ENCODE measurements at regions not wholly inside any gene's neighbourhood (a gene's known extent, or its start where the extent isn't known, plus 50 kb on each side); places are given as distances from the start of the nearest gene placed in this dataset.

DNA sequence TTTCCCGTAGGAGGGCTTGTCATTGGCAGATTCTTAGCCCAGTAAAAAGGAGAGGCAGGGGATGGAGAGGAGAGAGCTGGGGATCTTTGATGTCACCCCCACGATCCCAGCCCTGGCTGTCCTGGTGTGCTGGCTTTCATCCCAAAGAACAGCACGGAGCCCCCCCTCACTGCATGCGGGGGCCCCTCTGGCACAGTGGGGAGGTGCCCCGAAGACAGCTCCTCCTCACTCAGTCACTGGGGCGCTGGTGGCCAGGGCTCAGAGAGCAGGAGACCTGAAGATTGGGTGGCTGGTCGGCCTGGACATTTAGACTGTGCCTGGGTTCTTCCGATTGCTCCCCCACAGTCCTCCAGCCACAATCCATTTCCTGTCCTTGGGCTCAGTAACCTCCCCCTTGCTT, 207.5 kb downstream of the MELK start:
- TF ChIP-seq, protein P1, sequence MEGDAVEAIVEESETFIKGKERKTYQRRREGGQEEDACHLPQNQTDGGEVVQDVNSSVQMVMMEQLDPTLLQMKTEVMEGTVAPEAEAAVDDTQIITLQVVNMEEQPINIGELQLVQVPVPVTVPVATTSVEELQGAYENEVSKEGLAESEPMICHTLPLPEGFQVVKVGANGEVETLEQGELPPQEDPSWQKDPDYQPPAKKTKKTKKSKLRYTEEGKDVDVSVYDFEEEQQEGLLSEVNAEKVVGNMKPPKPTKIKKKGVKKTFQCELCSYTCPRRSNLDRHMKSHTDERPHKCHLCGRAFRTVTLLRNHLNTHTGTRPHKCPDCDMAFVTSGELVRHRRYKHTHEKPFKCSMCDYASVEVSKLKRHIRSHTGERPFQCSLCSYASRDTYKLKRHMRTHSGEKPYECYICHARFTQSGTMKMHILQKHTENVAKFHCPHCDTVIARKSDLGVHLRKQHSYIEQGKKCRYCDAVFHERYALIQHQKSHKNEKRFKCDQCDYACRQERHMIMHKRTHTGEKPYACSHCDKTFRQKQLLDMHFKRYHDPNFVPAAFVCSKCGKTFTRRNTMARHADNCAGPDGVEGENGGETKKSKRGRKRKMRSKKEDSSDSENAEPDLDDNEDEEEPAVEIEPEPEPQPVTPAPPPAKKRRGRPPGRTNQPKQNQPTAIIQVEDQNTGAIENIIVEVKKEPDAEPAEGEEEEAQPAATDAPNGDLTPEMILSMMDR (IDR thresholded peaks at IDR 0.05; ENCODE audit: control extremely low read depth in 1 of 3, insufficient read depth in 1 of 3, low read depth in 1 of 3, low read length in 3 of 3): no peak
- no peak for TF ChIP-seq RAD21 (IDR thresholded peaks at IDR 0.05 in 1 of 2, conservative IDR thresholded peaks at IDR 0.05 in 1 of 2; ENCODE audit: low read depth in 2 of 2, low read length in 2 of 2)
- no peak for TF ChIP-seq TBP (IDR thresholded peaks at IDR 0.05; ENCODE audit: low read depth, low read length)
- no peak for TF ChIP-seq POLR2A (IDR thresholded peaks at IDR 0.05; ENCODE audit: control extremely low read depth in 1 of 2, low read depth in 2 of 2, low read length in 2 of 2)
- TF ChIP-seq BRCA1 (IDR thresholded peaks at IDR 0.05; ENCODE audit: low read depth, low read length): no peak
- TF ChIP-seq EP300 (IDR thresholded peaks at IDR 0.05; ENCODE audit: borderline replicate concordance in 1 of 2, low read depth in 2 of 2, low read length in 2 of 2): no peak
- TF ChIP-seq FOSL1 (IDR thresholded peaks at IDR 0.05; ENCODE audit: insufficient read depth, low read depth, low read length): no peak
- no peak for TF ChIP-seq SIN3A (conservative IDR thresholded peaks at IDR 0.05 in 1 of 2, IDR thresholded peaks at IDR 0.05 in 1 of 2; ENCODE audit: low read depth in 1 of 2, low read length in 2 of 2)

All from H1 (cell line).